GM18907 (cell line): ENCODE measurements at regions not wholly inside any gene's neighbourhood (a gene's known extent, or its start where the extent isn't known, plus 50 kb on each side); places are given as distances from the start of the nearest gene placed in this dataset.
"Not testable (repeated sequence)": the region's sequence is repeated elsewhere in the genome, so short reads cannot be mapped to it uniquely, and the experiment has no call there.

ENCODE experiments used
- ATAC-seq: cut with Tn5 transposase; IDR thresholded peaks from one replicate; pipeline ENCODE4 v1.9.1; 2021; ENCODE audit warnings: mild to moderate bottlenecking, moderate library complexity; ENCODE audit not compliant: unreplicated experiment

DNA sequence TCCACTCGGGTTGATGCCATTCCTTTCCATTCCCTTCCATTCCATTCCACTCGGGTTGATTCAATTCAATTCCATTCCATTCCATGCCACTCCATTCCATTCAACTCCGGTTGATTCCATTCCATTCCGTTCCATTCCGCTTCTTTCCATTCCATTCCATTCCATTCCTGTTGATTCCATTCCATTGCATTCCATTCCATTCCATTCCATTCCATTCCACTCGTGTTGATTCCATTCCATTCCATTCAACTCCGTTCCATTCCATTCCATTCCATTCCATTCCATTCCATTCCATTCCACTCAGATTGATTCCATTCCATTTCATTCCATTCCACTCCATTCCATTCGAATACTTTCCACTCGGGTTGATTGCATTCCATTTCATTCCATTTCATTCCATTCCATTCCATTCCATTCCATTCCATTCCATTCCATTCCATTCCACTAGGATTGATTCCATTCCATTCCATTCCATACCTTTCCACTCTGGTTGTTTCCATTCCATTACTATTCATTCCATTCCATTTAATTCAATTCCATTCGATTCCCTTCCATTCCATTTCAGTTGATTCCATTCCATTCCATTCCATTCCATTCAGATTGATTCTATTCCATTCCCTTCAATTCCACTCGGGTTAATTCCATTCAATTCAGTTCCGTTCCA, 1141.8 kb downstream of the RPIA start:
- peak; percentile 62 for ATAC-seq

DNA sequence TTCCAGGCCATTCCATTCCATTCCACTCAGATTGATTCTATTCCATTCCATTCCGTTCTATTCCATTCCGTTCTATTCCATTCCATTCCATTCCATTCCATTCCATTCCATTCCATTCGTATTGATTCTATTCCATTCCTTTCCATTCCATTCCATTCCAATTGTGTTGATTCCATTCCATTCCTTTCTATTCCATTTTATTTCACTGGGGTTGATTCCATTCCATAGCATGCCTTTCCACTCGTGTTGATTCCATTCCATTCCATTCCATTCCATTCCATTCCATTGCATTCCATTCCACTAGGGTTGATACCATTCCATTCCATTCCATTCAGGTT, 1142.3 kb downstream of the RPIA start:
- no peak for ATAC-seq

DNA sequence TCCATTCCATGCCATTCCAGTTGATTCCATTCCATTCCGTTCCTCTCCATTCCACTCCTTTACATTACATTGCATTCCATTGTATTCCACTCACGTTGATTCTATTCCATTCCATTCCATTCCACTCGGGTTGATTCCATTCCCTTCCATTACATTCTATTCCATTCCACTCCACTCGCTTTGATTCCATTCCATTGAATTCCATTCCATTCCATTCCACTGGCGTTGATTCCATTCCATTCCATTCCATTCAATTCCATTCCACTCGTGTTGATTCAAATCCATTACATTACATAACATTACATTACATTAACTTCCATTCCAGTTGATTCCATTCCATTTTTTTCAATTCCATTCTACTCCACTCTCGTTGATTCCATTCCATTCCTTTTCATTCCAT, 1142.8 kb downstream of the RPIA start:
- ATAC-seq, result no peak

DNA sequence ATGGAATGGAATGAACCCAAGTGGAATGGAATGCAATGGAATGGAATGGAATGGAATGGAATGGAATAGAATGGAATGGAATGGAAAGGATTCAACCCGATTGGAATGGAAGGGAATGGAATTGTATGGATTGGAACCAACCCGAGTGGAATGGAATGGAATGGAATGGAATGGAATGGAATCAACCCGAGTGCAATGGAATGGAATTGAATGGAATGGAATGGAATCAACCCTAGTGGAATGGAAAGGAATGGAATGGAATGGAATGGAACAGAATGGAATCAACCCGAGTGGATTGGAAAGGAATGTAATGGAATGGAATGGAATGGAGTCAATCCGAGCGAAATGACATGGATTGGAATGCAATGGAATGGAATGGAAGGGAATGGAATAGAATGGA, 1144.9 kb downstream of the RPIA start:
- peak; percentile 49 for ATAC-seq

DNA sequence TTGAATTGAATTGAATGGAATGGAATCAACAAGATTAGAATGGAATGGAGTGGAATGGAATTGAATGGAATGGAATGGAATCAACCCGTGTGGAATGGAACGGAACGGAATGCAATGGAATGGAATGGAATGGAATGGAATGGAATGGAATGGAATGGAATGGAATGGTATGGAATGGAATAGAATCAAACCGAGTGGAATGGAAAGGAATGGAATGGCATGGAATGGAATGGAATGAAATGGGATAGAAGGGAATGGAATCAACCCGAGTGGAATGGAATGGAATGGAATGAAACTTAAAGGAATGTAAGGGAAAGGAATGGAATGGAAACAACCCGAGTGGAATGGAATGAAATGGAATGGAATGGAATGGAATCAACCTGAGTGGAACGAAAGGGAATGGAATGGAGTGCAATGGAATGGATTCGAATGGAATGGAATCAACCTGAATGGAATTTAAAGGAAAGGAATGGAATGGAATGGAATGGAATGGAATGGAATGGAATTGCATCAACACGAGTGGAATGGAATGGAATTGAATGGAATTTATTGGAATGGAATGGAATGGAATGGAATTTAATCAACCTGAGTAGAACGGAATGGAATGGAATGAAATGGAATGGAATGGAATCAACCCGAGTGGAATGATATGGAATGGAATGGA, 1146.6 kb downstream of the RPIA start:
- no peak for ATAC-seq

DNA sequence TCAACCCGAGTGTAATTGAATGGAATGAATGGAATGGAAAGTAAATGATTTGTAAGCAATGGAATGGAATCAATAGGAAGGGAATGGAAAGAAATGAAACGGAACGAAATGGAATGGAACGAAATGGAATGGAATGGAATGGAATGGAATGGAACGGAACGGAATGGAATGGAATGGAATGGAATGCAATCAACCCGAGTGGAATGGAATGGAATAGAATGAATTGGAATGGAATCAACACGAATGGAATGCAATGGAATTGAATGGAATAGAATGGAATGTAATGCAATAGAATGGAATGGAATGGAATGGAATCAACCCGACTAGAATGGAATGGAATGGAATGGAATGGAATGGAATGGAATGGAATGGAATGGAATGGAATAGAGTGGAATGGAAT, 1148.7 kb downstream of the RPIA start:
- not testable (repeated sequence) for ATAC-seq

DNA sequence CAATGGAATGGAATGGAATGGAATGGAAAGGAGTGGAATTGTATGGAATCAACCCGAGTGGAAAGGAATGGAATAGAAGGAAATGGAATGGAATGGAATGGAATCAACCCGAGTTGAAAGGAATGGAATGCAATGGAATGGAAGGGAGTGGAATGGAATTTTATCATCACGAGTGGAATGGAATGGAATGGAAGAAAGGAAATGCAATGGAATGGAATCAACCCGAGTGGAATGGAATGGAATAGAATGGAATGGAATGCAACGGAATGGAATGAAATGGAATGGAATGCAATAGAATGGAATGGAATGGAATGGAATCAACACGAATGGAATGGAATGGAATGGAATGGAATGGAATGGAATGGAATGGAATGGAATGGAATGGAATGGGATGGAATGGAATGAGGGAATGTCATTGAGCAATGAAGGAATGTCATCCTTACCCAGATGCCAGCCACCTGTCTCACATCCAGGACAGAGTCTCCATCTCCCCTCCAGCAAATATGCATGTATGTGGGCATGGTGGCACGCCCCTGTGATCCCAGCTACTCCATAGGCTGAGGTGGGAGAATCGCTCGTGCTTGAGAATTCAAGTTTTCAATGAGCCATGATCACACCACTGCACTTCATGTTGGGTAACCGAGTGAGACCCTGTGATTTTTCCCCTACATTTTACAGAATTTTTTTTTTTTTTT, 1149.5 kb downstream of the RPIA start:
- ATAC-seq, result peak; percentile 43

DNA sequence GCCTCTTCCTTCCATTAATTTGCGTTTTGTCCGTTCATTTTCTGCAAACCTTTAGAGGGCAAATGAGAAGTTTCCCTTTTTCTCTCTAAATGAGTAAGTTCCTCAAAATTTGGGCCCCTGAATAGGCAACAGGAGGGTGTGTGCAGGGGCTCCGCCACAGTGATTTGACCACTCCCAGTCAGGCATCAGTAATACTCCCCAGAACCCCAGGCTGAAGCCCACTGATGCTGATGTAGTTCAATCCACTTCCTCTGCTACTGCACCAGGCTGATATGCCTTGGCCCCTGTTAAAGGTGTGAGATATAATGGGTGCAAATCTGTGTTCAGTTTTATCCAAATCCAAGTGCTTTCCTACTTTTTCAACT, 1150.0 kb downstream of the RPIA start:
- ATAC-seq, result no peak

DNA sequence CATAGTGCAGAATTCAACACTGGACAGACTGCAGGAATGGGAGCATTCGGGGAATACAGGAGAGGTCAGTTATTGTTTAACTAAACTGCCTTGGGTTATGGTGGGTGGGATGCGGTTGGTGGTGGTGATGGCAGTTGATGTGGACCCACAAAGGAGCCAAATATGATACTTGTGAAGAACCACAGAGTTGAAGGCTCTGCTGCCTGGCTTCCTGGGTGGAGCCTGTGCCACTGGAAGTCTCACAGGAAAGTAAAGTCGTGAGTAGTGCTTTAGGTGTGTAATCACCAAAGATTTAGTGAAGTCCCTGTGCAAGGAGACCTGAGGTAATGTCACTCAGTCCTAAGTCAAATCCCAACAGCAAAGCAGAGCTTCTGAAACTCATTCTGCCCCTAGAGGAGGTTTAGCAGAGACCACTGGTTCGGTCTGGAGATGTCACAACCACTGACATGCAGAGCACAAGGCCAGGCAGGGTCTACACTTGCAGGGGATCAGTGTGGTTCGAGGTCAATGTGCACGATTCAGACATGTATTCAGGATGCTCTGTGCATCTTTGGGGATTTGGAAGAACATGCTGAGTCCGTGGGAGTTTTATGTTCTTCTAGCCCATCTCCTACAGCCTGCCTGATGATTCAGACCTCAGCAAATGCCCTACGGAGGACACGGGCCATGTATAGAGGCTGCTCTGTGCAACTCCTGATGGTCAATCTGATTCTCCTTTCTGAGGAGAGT, 1150.9 kb downstream of the RPIA start:
- no peak for ATAC-seq

DNA sequence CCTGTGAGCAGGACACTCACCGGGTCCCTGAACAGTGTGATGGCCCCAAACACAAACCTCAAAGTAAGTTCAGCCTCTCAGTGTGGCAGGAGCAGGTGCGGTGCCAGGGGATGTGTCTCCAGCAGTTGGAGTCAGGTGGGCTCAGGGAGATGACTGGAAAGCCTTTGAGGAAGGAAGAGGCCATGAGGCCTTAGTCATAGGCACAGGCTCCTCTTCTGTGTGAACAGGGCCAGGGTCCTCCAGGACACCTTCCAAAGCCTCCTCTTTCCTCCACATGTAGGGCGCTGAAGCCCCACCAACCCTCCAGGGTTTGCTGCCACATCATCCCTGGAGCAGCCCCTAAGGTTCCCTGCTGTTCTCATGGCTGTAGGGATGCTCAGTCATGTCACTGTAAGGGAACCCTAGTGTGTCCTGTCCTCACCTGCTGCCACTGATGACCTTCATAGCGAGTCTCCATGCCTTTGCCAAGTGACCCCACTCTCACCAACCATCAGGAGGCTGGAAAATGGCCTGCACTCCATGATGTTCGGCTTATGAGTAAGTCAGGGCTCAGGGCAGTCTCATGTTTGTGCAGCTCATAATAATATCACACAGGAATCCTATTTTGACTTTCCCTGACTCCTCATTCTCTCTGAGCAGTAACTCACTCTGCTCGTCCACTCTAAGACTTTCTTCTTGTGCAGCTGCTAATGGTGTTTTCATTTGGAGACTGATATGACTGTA, 1152.9 kb downstream of the RPIA start:
- ATAC-seq, result no peak

DNA sequence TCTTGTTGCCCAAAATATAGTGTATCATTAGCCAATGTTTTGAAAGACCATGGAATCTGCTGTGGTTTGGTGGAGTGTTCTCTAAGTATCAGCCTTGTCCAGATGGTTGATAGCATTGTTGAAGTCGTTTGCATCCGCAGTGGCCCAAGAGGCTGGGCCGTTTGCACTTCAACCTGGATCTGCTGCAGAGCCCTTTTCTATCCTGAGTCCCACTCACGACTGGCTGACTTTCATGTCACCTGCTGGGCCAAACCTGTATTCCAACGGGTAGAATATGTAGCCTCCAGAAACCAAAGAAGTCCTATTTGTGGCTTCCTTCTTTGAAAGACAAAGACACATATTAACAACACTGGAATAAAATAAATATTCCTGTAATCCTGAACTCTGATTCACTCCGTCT, 1154.1 kb downstream of the RPIA start:
- no peak for ATAC-seq

DNA sequence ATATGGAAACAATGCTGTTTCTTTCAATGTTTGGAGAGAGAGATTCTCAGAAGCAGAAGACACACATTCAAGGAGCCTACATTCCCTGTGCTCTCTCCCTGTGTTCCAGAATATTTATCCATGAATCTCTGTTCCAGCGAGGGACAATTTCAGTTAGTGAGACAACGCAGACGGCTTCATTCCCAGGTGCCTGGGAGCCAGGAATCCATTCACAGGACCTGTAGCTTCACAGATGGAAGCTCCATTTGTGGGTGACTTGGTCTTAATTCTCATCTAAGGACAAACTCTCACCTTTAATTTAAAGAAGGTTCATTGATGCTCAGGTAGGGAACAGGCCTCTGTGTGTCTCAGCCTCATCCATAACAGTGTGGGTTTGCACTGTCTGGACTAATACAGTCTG, 1156.6 kb downstream of the RPIA start:
- ATAC-seq, result no peak

DNA sequence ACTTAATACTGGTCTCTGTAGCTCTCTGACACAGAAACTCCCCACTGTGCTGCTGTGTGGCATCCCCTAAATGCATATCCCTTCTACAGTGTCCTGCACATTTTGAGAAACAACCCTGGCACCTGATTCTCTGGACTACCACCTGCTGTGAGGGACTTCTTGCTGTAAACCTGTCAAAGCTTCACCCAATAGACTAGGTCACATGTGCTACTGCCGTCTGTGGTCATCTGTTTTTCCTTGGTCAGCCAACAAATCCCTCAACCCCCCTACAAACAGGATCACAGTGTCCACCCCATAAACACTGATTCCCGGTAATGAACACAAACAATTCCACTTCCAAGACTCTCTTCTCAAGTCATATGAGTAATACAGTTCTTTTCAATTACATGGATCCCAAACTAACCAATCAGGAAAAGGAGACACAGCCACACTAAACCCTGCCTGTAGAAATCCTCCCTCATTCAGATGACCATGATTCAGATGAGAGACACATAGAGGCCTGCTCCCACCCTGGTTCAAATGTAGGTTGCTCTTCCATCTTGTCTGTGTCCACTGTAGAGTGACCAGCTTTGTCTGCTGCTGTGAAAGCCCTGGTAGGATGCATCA, 1157.4 kb downstream of the RPIA start:
- ATAC-seq, result no peak

DNA sequence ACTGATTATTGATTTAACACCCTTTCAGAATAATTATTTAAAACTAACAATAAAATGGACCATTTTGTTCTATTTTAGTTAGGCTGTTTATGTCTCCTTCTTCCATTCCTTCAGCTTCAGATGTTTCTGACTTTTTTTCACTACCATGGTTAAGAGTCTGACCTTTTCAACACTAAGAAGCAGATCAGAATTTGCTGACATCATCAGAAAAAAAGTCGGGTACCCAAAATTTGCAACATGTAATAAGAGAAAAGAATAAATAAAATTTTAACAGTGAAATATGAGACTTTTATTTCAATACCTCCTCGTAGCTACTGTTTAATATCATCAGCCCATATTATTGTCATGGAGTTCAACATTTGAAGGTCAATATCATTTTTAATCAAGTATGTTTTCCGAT, 1158.3 kb downstream of the RPIA start:
- ATAC-seq, result no peak

DNA sequence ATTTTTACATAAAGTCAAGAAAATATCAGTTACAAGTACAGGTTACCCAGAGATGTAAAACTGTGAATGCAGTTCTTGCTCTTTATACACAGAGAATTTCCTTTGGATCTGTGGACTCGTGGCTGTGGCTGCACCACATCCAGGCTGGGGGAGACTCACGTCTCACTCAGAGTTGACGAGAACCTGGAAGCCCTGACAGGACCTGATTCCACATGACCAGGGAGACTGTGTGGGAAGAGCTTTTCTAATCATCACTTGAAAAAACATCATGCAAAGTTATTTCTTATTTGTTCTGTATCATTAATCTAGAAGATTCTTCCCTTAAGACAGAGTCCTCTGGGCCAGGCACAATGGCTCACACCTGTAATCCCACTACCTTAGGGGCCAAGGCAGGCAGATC, 1159.0 kb downstream of the RPIA start:
- ATAC-seq, result no peak

DNA sequence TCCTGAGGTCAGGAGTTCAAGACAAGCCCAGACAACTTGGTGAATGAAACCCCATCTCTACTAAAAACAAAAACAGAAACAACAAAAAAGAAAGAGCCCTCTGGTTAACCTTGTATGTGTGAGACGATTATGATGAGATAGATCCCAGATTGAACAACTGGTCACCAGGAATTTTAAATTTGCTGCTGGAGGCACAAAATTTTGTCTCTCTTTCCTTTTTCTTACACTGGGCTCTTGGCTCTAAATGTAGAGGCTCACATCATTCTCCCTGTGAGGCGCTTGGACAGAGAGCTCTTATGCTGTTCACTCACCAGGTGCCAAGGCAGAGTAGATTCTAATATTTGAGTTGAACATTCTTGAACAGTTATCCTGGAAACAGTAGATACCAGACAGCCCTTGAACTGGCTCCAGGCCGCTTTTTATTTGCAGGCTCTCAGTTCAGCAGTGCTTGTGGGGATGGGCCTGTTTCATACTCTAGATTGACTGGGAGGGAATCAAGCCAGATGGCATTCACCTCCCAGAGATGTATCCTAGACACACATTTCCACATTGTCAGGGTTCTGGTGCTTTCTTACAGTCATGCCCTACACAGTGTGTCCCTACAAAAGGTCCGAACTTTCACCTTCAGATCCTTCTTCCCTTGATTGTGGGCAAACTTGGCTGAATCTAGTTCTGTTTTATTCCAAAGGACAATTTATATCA, 1159.6 kb downstream of the RPIA start:
- no peak for ATAC-seq

DNA sequence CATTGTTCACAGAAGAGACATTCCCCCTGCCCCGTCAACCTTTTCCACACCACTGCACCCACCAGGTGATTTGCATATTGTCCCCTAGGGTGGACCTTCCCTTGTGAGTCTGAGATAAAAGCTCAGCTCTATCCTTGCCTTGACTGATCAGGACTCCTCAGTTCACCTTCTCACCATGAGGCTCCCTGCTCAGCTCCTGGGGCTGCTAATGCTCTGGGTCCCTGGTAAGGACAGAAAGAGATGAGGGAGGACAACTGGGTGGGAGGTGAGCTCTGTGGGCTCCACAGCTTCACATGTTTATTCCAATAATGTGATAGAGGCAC, 1160.1 kb downstream of the RPIA start:
- no peak for ATAC-seq

DNA sequence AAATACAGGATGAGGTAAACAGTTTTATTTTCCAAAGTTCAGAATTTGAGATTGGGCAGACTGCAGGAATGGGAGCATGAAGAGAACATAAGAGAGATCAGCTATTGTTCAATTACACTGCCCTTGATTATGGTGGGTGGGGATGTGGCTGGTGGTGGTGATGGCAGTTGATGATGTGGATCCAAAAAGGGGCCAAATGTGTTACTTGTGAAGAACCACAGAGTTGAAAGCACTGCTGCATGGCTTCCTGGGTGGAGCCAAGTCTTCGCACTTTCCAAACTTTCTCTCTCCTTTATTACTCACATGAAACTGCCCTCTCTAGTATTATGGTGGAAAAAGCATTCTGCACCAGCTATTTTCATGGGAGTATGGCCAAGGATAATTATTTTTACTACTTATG, 1162.0 kb downstream of the RPIA start:
- not testable (repeated sequence) for ATAC-seq

DNA sequence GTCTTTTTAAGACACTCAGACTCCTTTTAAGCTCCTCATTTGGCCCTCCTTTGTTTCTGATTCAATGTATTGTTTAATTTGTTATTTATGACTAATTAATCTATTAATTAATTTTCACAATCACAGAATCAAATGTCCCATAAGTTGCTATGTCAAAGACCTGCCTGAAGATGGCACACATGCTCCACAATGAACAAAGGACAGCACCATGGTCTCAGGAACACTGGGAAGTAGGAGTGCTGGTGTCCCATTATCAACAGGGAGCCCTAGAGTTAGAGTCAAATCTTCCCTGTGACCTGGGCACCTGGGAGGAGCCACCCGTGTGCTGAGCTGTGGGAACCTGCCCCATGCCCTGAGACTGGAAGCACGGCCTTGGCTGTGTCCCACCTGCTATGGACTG, 1164.3 kb downstream of the RPIA start:
- not testable (repeated sequence) for ATAC-seq

DNA sequence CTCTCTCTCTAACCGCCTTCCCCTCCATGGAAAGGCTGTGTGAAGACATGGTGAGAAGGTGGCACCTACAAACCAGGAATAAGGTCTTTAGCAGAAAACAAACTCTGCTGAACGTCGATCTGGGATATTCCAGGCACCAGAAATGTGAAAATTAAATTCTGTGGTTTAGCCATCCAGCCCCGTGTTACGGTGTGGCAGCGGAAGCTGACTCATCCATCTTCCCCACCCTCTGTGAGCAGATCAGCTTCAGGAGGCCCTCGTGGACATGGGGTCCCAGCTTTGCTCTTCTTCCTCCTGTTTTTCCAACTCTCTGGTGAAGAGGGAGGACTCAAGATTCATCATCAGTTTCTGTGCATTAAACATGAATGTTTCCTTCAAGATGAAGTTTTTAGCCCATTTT, 1164.8 kb downstream of the RPIA start:
- not testable (repeated sequence) for ATAC-seq
